Stomach (tissue), 8 donors: ENCODE measurements at regions not wholly inside any gene's neighbourhood (a gene's known extent, or its start where the extent isn't known, plus 50 kb on each side); places are given as distances from the start of the nearest gene placed in this dataset.
"Not testable (repeated sequence)": the region's sequence is repeated elsewhere in the genome, so short reads cannot be mapped to it uniquely, and the experiment has no call there.

Experiments
- DNase-seq, 2 donors: peaks; one replicate each; pipeline versions ENCODE4 v3.0.0 to v3.0.0-alpha.2; 2013 to 2019
- H3K27ac ChIP-seq, 5 donors: fragments of 200-600 bp in 4 of 5; sonication (generic) in 4 of 5; one replicate each; pipeline ENCODE4 v1.5.1; 2013 to 2019; ENCODE audit warnings: mild to moderate bottlenecking in 1 of 5, moderate library complexity in 1 of 5
- H3K27me3 ChIP-seq, 3 donors: fragments of 200-600 bp; sonication (generic); one replicate each; pipeline ENCODE4 v1.5.1; 2017 to 2019; ENCODE audit warnings: mixed run types in 1 of 3
- H3K36me3 ChIP-seq, 4 donors: fragments of 200-600 bp; sonication (generic); 1 replicate in 3 of 4; 2 replicates in 1 of 4; pipeline ENCODE4 v1.5.1; 2016 to 2019
- H3K4me1 ChIP-seq, 4 donors: fragments of 200-600 bp; sonication (generic); one replicate each; pipeline ENCODE4 v1.5.1; 2016 to 2019
- H3K4me3 ChIP-seq, 4 donors: fragments of 200-600 bp; sonication (generic) in 3 of 4; one replicate each; pipeline ENCODE4 v1.5.1; 2016 to 2019; ENCODE audit warnings: mild to moderate bottlenecking in 1 of 4
- H3K9me3 ChIP-seq, 4 donors: fragments of 200-600 bp; sonication (generic); one replicate each; pipeline ENCODE4 v1.5.1; 2016 to 2019
- CTCF ChIP-seq, 7 experiments: fragments of 450-650 bp in 4 of 7; fragments of 200-600 bp in 3 of 7; sonication (generic) in 3 of 7; IDR thresholded peaks; one replicate each; pipeline ENCODE4 v1.5.1; 2016 to 2019; ENCODE audit warnings: antibody characterized with exemption in 7 of 7, control low read depth in 2 of 7, mild to moderate bottlenecking in 1 of 7
- EP300 ChIP-seq: sonication (generic); formaldehyde crosslinking; IDR thresholded peaks from one replicate; pipeline ENCODE4 v1.6.1; 2017; ENCODE audit warnings: antibody characterized with exemption
- POLR2A ChIP-seq, 4 donors: fragments of 450-650 bp; IDR thresholded peaks; one replicate each; pipeline ENCODE4 v1.6.1; 2016; ENCODE audit warnings: antibody characterized with exemption in 4 of 4, control low read depth in 2 of 4, mild to moderate bottlenecking in 1 of 4, moderate library complexity in 1 of 4
- POLR2AphosphoS5 ChIP-seq, 3 donors: sonication (generic); formaldehyde crosslinking; IDR thresholded peaks; one replicate each; pipeline ENCODE4 v1.6.1; 2016; ENCODE audit warnings: antibody characterized with exemption in 3 of 3
- WGBS, 5 donors: extraction: QIAGEN DNeasy Blood & Tissue Kit in 3 of 5; methylation state at CpG; one replicate each; pipeline versions ENCODE4 v1.1.5 to v1.1.7; 2013 to 2018; 5-methylcytosine and 5-hydroxymethylcytosine counted together
- intact Hi-C: fragments of 100-400 bp; cut with DNase I; formaldehyde crosslinking; loops from one replicate; pipeline ENCODE4 v1.15.1; 2023; ENCODE audit warnings: low total_unique reads
- donor health status: healthy with polysubstance abuse.
- donor health status: Bipolar disorder and iron deficiency.
- donor health status: healthy.

- H3K27me3 ChIP-seq, result no peaks in the 10 kb centered on the region
- DNase-seq, result no peak
- WGBS, 5 donors, result 83 to 98% (median 91%) methylated on average over 1 of the region's 1 CpG
- no peak overlapping the region for H3K27ac ChIP-seq
- no peaks in the 10 kb centered on the region for H3K4me1 ChIP-seq
- no peaks in the 10 kb centered on the region for H3K36me3 ChIP-seq
- intact Hi-C loops, result no loop called here
- H3K4me3 ChIP-seq, result no peak overlapping the region
- TF ChIP-seq EP300 (no peak), CTCF (IDR thresholded peaks at IDR 0.05) (no peak), POLR2A (IDR thresholded peaks at IDR 0.05) (no peak), POLR2AphosphoS5 (IDR thresholded peaks at IDR 0.05) (no peak)
- no peaks in the 10 kb centered on the region for H3K9me3 ChIP-seq
Observed at GRCh38 chr5:84715091-84715490, 330.4 kb upstream of the EDIL3 start.

GRCh38 chr5:84709075-84709474 is 324.4 kb upstream of the EDIL3 start:
- Histone ChIP-seq H3K27me3 (no peaks in the 10 kb centered on the region), H3K4me1 (no peaks in the 10 kb centered on the region), H3K4me3 (no peak overlapping the region), H3K27ac (no peak overlapping the region), H3K36me3 (no peaks in the 10 kb centered on the region), H3K9me3 (no peaks in the 10 kb centered on the region)
- WGBS, 5 donors, result 93 to 98% (median 94%) methylated on average over 1 of the region's 1 CpG
- TF ChIP-seq POLR2AphosphoS5 (IDR thresholded peaks at IDR 0.05) (no peak), EP300 (no peak), CTCF (IDR thresholded peaks at IDR 0.05) (no peak), POLR2A (IDR thresholded peaks at IDR 0.05) (no peak)
- intact Hi-C loops, result no loop called here
- DNase-seq, result no peak

GRCh38 chr5:84706678-84707641 is 322.3 kb upstream of the EDIL3 start:
- WGBS, 5 donors, result 47 to 57% (median 48%) methylated on average over 5 of the region's 5 CpGs
- intact Hi-C loops, result no loop called here
- Histone ChIP-seq H3K27me3 (no peaks in the 10 kb centered on the region), H3K27ac (no peak overlapping the region), H3K4me3 (no peak overlapping the region), H3K4me1 (no peaks in the 10 kb centered on the region), H3K36me3 (no peaks in the 10 kb centered on the region), H3K9me3 (no peaks in the 10 kb centered on the region)
- no peak for TF ChIP-seq POLR2AphosphoS5 (IDR thresholded peaks at IDR 0.05)
- no peak for TF ChIP-seq CTCF (IDR thresholded peaks at IDR 0.05)
- no peak for TF ChIP-seq POLR2A (IDR thresholded peaks at IDR 0.05)
- no peak for TF ChIP-seq EP300
- no peak for DNase-seq

GRCh38 chr5:84700545-84700944 is 315.9 kb upstream of the EDIL3 start:
- H3K36me3 ChIP-seq, H3K4me1 ChIP-seq, intact Hi-C loops, H3K27ac ChIP-seq, H3K4me3 ChIP-seq, H3K27me3 ChIP-seq, DNase-seq: not testable (repeated sequence)
- WGBS, 5 donors, result 48 to 91% (median 88%) methylated on average over 2 to 5 of the region's 7 CpGs
- peaks cover 0 to 11% (median 3%) of the 10 kb centered on the region in 4 donors for H3K9me3 ChIP-seq

GRCh38 chr5:84696651-84697050 is 312.0 kb upstream of the EDIL3 start:
- no peak for TF ChIP-seq POLR2A (IDR thresholded peaks at IDR 0.05)
- no peak for TF ChIP-seq POLR2AphosphoS5 (IDR thresholded peaks at IDR 0.05)
- TF ChIP-seq EP300, result no peak
- TF ChIP-seq CTCF (IDR thresholded peaks at IDR 0.05), result no peak
- H3K27ac ChIP-seq, result no peak overlapping the region
- no peaks in the 10 kb centered on the region for H3K27me3 ChIP-seq
- DNase-seq, result no peak
- intact Hi-C loops, result no loop called here
- H3K4me1 ChIP-seq, result no peaks in the 10 kb centered on the region
- H3K4me3 ChIP-seq, result no peak overlapping the region
- peaks cover 0 to 15% (median 3%) of the 10 kb centered on the region in 4 donors for H3K9me3 ChIP-seq
- no peaks in the 10 kb centered on the region for H3K36me3 ChIP-seq
- 43 to 91% (median 60%) methylated on average over 2 of the region's 2 CpGs for WGBS, 5 donors
